PC-3 (cell line): ENCODE measurements at regions not wholly inside any gene's neighbourhood (a gene's known extent, or its start where the extent isn't known, plus 50 kb on each side); places are given as distances from the start of the nearest gene placed in this dataset.

Experiments used
- CTCF ChIP-seq: fragments of 300-600 bp; sonication (generic); conservative IDR thresholded peaks from 2 replicates; pipeline ENCODE4 v1.5.1; 2017; ENCODE audit warnings: antibody characterized with exemption, low read depth, mild to moderate bottlenecking, low read length
- EZH2 ChIP-seq: fragments of 300-600 bp; sonication (generic); IDR thresholded peaks from one replicate; pipeline ENCODE4 v1.6.1; 2017; ENCODE audit warnings: antibody characterized with exemption, mild to moderate bottlenecking, low read length; ENCODE audit not compliant: unreplicated experiment

DNA sequence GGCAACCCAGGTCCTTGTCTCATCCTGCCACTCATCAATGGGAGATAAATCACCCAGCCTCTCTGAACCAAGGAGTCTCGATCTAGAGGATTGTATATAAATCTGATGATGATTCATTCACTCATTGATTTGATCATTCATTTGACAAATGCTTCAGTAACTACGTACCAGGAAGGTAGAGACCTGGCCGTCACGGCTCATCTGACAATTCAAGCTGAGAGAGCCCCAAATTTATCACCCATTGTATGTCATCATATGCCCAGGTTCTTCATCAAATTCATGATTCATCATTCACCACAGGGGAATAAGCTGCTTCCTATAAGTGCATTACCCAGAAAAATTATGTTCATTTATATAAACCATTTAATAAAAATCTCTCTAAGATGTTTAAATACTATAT lies 116.9 kb downstream of the FAM161A start:
- TF ChIP-seq CTCF (no peak), EZH2 (no peak)
